DOHH2 (cell line): ENCODE measurements at regions not wholly inside any gene's neighbourhood (a gene's known extent, or its start where the extent isn't known, plus 50 kb on each side); places are given as distances from the start of the nearest gene placed in this dataset.

Experiments used
- H3F3A ChIP-seq: fragments of 200-600 bp; sonication (generic), shearing (Covaris generic); 2 replicates; pipeline ENCODE4 v1.6.0; 2016; ENCODE audit warnings: antibody characterized with exemption, mild to moderate bottlenecking; ENCODE audit not compliant: control insufficient read depth, insufficient read depth
- H3K27ac ChIP-seq: fragments of 200-600 bp; sonication (generic); 2 replicates; pipeline ENCODE4 v1.5.1; 2014; ENCODE audit warnings: low read depth, mild to moderate bottlenecking, low read length, moderate library complexity
- H3K27me3 ChIP-seq: fragments of 200-600 bp; sonication (generic); 2 replicates; pipeline ENCODE4 v1.6.1; 2014; ENCODE audit warnings: mild to moderate bottlenecking, low read length, mixed read lengths; ENCODE audit not compliant: control insufficient read depth
- H3K36me3 ChIP-seq: fragments of 200-600 bp; sonication (generic); 2 replicates; pipeline ENCODE4 v1.6.1; 2014; ENCODE audit warnings: mild to moderate bottlenecking, low read length, moderate library complexity, mixed read lengths; ENCODE audit not compliant: control insufficient read depth
- H3K4me1 ChIP-seq: fragments of 200-600 bp; sonication (generic); 2 replicates; pipeline ENCODE4 v1.6.1; 2014; ENCODE audit warnings: mild to moderate bottlenecking, low read length, mixed read lengths; ENCODE audit not compliant: control insufficient read depth
- H3K4me2 ChIP-seq: fragments of 200-600 bp; sonication (generic); 2 replicates; pipeline ENCODE4 v1.6.0; 2014; ENCODE audit warnings: mild to moderate bottlenecking, low read length, moderate library complexity
- H3K4me3 ChIP-seq: fragments of 200-600 bp; sonication (generic); 2 replicates; pipeline ENCODE4 v1.5.1; 2014; ENCODE audit warnings: mild to moderate bottlenecking, low read length, mixed read lengths
- H3K79me2 ChIP-seq: fragments of 200-600 bp; sonication (generic); 2 replicates; pipeline ENCODE4 v1.6.1; 2014; ENCODE audit warnings: mild to moderate bottlenecking, low read length, mixed read lengths; ENCODE audit not compliant: control insufficient read depth
- H3K9me2 ChIP-seq: fragments of 200-600 bp; sonication (generic); replicated peaks from 2 replicates; pipeline ENCODE4 v1.6.1; 2014; ENCODE audit warnings: mild to moderate bottlenecking, low read length, mixed read lengths; ENCODE audit not compliant: control insufficient read depth
- H3K9me3 ChIP-seq: fragments of 200-600 bp; sonication (generic); 2 replicates; pipeline ENCODE4 v1.6.1; 2014; ENCODE audit warnings: antibody characterized with exemption, low read length, mixed read lengths; ENCODE audit not compliant: control insufficient read depth, insufficient read depth
- H4K20me1 ChIP-seq: fragments of 200-600 bp; sonication (generic); 2 replicates; pipeline ENCODE4 v1.6.0; 2014; ENCODE audit warnings: low read depth, mild to moderate bottlenecking, antibody characterized with exemption, low read length, moderate library complexity; ENCODE audit not compliant: control insufficient read depth, insufficient read depth
- EZH2phosphoT487 ChIP-seq: fragments of 200-600 bp; sonication (generic); IDR thresholded peaks from 2 replicates; pipeline ENCODE4 v1.6.1; 2017; ENCODE audit warnings: borderline replicate concordance, mild to moderate bottlenecking, antibody characterized with exemption, low read length, moderate library complexity, mixed read lengths
- TF ChIP-seq, protein P1 (sequence below): fragments of 200-600 bp; sonication (generic); IDR thresholded peaks from one replicate; pipeline ENCODE4 v1.5.1; 2014; ENCODE audit warnings: antibody characterized with exemption, mild to moderate bottlenecking, low read depth, low read length; ENCODE audit not compliant: poor library complexity, severe bottlenecking

DNA sequence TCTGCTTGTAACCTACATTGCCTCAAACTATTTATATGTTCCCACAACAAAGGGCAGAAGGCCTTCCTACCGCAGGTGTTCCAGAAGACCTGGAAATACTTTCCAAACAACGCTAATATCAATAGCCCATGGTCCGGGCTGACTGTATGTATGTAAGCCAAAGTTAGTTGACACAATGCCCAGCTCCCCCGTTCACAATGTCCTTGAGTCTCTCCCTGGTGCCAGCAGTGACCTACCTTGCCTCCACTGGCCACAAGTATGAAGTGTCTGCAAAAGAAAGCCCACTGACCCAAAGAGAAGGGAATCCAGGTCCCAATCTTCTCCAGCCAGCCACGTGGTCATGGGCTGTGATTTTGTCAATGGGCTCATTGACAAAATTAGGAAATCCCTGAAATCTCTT, 118.6 kb downstream of the DLEU7 start:
- no peak overlapping the region for H3K4me2 ChIP-seq
- no peaks in the 10 kb centered on the region for H3K27me3 ChIP-seq
- no peaks in the 10 kb centered on the region for H4K20me1 ChIP-seq
- no peaks in the 10 kb centered on the region for H3F3A ChIP-seq
- peaks cover 11% of the 10 kb centered on the region for H3K4me1 ChIP-seq
- peaks cover 4% of the 10 kb centered on the region; the same call in 1 of the 2 replicates for H3K9me3 ChIP-seq
- TF ChIP-seq, protein P1, sequence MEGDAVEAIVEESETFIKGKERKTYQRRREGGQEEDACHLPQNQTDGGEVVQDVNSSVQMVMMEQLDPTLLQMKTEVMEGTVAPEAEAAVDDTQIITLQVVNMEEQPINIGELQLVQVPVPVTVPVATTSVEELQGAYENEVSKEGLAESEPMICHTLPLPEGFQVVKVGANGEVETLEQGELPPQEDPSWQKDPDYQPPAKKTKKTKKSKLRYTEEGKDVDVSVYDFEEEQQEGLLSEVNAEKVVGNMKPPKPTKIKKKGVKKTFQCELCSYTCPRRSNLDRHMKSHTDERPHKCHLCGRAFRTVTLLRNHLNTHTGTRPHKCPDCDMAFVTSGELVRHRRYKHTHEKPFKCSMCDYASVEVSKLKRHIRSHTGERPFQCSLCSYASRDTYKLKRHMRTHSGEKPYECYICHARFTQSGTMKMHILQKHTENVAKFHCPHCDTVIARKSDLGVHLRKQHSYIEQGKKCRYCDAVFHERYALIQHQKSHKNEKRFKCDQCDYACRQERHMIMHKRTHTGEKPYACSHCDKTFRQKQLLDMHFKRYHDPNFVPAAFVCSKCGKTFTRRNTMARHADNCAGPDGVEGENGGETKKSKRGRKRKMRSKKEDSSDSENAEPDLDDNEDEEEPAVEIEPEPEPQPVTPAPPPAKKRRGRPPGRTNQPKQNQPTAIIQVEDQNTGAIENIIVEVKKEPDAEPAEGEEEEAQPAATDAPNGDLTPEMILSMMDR: no peak
- no peak for TF ChIP-seq EZH2phosphoT487
- no peaks in the 10 kb centered on the region for H3K36me3 ChIP-seq
- no peaks in the 10 kb centered on the region for H3K79me2 ChIP-seq
- no peak overlapping the region for H3K4me3 ChIP-seq
- no peak overlapping the region for H3K27ac ChIP-seq
- no peaks in the 10 kb centered on the region for H3K9me2 ChIP-seq

DNA sequence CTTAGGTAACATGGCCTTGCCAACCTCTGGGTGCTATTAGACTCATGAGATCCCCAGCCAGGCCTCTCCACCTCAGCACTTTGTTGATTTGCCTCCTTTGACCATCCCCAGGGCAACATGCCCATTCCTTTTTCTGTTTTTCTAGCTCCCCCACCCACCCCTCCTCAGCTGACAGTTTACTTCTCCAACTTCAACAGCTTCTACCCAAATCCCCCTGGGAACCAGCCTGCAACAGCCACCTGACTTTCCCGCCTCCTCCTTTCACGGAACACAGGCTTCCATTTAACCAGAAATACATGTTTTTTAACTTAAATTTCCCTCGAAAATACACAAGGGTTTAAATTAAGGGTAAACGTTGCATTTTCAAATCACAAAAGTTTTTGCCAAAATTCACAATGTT, 117.3 kb downstream of the DLEU7 start:
- TF ChIP-seq, protein P1: no peak
- no peak for TF ChIP-seq EZH2phosphoT487
- Histone ChIP-seq H3K9me3 (peaks cover 11% of the 10 kb centered on the region; the same call in 1 of the 2 replicates), H3K36me3 (no peaks in the 10 kb centered on the region), H3K9me2 (no peaks in the 10 kb centered on the region), H3K79me2 (no peaks in the 10 kb centered on the region), H3K27me3 (no peaks in the 10 kb centered on the region), H3K4me2 (no peak overlapping the region), H3K4me3 (no peak overlapping the region), H3K27ac (no peak overlapping the region), H3F3A (no peaks in the 10 kb centered on the region), H4K20me1 (no peaks in the 10 kb centered on the region), H3K4me1 (peaks cover 11% of the 10 kb centered on the region)

DNA sequence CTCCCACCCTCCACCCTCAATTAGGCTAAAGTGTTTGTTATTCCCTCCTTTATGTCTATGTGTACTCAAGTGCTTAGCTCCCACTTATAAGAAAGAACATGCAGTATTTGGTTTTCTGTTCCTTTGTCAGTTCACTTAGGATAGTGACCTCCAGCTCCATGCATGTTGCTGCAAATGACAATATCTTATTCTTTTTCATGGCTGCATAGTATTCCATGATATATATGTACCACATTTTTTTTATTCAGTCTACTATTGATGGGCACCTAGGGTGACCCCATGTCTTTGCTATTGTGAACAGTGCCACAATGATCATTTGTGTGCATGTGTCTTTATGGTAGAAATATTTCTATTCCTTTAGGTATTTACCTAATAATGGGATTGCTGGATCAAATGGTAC, 114.3 kb downstream of the DLEU7 start:
- TF ChIP-seq EZH2phosphoT487: no peak
- TF ChIP-seq, protein P1: no peak
- Histone ChIP-seq H3K36me3 (no peaks in the 10 kb centered on the region), H3K4me2 (no peak overlapping the region), H3K27ac (no peak overlapping the region), H3K9me3 (peaks cover 15% of the 10 kb centered on the region; the same call in 1 of the 2 replicates), H3K79me2 (no peaks in the 10 kb centered on the region), H3K27me3 (no peaks in the 10 kb centered on the region), H3K4me1 (peaks cover 11% of the 10 kb centered on the region), H4K20me1 (no peaks in the 10 kb centered on the region), H3K9me2 (no peaks in the 10 kb centered on the region), H3K4me3 (no peak overlapping the region), H3F3A (no peaks in the 10 kb centered on the region)
